ENCODE measurements at regions not wholly inside any gene's neighbourhood (a gene's known extent, or its start where the extent isn't known, plus 50 kb on each side); places are given as distances from the start of the nearest gene placed in this dataset.

DNA sequence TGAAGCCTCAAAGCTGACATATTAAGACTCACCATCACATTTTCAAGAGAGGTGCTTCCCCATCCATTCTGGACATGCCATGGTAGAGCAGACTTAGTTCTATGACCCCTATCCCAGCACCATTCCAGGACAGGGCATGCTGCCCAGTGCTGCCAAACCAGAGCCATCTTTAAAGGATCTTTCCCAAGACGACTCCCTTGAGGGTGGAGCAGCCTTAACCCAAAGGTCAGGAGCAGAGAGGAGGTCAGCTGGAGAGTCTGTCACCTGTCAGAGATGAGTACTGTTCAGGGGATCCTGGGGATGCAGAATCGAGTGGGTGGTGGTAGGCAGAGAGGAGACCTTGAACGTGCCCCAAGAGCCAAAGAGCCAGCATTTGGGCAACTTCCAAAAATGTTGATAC, 459.8 kb downstream of the STK39 start:
- no peak for TF ChIP-seq CTCF (IDR thresholded peaks at IDR 0.05; ENCODE audit: low read depth, low read length)
- no peak for TF ChIP-seq EZH2phosphoT487 (IDR thresholded peaks at IDR 0.05; ENCODE audit: low read depth)

Data from OCI-LY3 (cell line).